ENCODE measurements at regions not wholly inside any gene's neighbourhood (a gene's known extent, or its start where the extent isn't known, plus 50 kb on each side); places are given as distances from the start of the nearest gene placed in this dataset.

GRCh38 chr12:116381240-116381743 lies 103.8 kb upstream of the MED13L start:
- TF ChIP-seq, protein P1, sequence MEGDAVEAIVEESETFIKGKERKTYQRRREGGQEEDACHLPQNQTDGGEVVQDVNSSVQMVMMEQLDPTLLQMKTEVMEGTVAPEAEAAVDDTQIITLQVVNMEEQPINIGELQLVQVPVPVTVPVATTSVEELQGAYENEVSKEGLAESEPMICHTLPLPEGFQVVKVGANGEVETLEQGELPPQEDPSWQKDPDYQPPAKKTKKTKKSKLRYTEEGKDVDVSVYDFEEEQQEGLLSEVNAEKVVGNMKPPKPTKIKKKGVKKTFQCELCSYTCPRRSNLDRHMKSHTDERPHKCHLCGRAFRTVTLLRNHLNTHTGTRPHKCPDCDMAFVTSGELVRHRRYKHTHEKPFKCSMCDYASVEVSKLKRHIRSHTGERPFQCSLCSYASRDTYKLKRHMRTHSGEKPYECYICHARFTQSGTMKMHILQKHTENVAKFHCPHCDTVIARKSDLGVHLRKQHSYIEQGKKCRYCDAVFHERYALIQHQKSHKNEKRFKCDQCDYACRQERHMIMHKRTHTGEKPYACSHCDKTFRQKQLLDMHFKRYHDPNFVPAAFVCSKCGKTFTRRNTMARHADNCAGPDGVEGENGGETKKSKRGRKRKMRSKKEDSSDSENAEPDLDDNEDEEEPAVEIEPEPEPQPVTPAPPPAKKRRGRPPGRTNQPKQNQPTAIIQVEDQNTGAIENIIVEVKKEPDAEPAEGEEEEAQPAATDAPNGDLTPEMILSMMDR (conservative IDR thresholded peaks at IDR 0.05 in 1 of 2, IDR thresholded peaks at IDR 0.05 in 1 of 2; ENCODE audit: low read depth in 1 of 2, low read length in 2 of 2) = no peak
- TF ChIP-seq EZH2 (IDR thresholded peaks at IDR 0.05; ENCODE audit: low read length, missing control alignments) = no peak

Measured in fibroblast of lung (primary cell).